NCI-H1436 treated with DMSO at 0.1 percent for 48 hours (cell line): ENCODE measurements at regions not wholly inside any gene's neighbourhood (a gene's known extent, or its start where the extent isn't known, plus 50 kb on each side); places are given as distances from the start of the nearest gene placed in this dataset.
"Not testable (repeated sequence)": the region's sequence is repeated elsewhere in the genome, so short reads cannot be mapped to it uniquely, and the experiment has no call there.

Source experiments
- DNase-seq: peaks from one replicate; lab custom pipeline; 2025; lab: John Stamatoyannopoulos, UW

DNA sequence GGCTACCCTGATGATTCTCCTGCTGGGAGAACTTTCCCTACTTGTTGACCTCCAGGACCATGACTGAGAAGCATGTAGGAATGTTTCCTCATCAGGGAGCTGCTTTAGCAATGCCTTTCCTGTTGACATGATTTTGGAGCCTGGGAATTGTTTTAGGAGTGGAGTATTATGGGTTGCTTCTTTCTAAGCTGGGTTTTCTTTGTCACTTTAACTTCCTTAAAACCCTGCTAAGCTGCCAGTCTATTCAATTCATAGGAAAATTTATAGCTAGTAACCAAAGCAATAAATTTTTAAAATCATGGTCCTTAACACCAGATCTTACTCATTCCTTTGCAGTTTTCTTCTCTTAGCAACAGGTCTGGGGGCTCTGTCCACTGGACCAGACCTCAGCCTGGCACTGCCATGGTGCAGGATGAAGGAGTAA is 125.6 kb upstream of the TACR1 start:
- no peak for DNase-seq

DNA sequence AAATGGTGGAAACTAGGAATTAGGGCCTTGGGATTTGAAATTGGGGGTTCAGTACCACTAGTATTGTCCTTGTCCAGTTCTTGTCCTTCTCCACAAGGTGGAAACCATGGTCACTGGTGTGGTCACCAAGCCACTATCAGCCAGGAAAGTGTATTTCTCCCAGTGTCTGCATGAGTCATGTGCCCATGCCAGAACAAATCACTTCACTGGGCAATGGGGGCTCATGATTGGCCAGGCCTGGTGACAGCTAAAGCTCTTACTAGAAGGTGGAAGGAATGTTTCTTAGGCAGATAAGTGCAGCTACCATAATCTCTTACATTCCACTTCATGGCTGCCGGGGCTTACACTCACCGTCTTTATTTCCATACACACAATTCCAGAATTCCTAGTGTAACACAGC is 124.8 kb upstream of the TACR1 start:
- DNase-seq, result no peak

DNA sequence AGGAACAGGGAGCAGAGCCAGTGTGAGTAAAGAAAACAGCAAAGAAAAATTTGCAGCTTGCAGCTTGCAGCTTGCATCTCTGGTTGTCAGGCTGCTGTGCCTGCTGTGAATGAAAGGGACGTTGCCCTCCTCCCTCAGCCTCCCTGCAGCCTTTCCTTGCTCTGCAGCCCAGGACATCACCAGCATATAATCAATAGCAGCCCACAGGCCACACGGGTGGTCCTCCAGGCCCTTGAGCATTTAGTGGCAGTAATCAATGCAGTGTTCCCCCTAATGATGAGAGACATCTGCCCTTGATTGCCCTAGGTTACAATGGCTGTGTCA is 122.2 kb upstream of the TACR1 start:
- DNase-seq, result no peak

DNA sequence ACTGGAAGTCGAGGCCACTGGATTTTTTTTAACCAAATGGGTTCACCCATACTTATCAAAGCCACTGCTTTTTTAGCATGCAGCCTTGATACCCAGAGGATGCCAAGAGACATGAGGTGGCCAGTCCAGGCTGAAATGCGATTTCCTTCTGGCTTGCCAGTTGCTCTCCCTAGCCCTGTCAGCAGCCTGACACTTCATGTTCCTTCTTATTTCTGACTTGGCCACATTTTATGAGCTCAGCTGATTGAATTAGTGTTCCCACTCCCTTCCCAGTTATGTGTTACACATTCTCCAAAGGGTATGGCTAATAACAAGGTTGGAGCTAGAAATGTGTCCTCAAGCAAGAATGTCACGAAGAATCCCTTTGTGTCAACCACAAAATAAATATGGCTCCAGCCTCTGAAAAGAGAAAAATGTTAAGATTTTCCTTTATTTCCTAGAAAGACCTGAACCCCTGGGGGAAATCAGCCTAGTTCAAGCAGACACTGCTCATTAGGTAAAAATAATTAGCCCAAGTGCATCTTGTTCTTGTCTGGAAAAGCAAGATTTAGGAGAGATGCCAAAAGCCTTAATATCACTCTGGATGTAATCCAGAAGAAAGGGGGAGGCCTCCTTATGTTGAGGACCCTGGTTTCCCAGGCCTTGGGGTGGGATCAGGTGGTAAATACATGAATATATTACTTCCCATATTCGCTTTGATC is 121.7 kb upstream of the TACR1 start:
- DNase-seq, result no peak

DNA sequence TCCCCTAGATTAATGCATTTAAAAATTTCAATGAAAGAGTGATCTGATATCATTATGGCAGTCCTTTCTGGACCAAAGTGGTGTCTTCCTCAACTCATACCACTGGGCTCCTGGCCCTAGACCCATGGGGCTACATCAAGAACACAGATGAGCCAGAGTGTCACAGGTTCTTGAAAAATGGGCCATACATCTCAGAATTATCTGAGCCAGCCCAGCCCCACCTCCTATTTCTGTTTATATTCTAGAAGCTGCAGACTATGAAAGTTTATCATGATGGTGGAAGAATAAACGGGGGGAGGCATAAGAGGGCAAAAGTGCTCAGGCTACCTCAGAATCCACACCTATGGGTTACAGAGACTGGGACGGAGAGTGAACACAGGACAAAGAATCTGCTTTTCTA is 120.6 kb upstream of the TACR1 start:
- DNase-seq, result no peak

DNA sequence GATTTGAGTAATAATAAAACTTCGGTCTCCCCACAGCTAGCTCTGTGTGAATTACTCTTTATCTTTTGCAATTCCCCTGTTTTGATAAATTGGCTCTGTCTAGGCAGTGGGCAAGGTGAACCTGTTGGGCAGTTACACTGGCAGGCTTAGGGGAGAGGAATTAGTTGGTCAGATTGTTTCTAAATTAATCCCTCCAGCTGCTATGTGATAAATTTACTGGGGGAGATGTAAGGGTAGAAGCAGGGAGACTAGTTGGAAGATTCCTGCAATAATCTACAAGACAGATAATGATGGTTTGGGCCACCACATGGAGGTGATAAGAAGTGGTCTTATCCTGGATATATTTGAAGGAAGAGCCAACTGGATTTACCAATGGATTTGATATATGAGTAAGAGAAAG is 118.5 kb upstream of the TACR1 start:
- no peak for DNase-seq

DNA sequence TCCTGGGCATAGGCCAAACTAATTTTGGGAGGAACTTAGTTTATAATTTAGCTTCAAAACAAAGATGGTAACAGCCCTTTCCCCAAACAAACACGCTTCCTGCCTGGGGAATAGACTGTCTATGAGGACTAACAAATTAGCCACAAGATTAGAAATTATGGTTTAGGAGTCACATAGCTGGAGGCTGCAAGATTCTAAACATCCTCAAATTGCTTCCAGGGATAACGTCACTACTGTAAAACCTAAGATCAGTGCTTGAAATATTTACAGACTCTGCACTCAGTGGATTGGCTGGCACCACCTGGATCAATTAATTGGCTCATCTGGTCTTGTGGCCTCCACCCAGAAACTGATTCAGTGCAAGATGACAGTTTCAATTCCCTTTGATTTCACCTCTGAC is 118.0 kb upstream of the TACR1 start:
- no peak for DNase-seq

DNA sequence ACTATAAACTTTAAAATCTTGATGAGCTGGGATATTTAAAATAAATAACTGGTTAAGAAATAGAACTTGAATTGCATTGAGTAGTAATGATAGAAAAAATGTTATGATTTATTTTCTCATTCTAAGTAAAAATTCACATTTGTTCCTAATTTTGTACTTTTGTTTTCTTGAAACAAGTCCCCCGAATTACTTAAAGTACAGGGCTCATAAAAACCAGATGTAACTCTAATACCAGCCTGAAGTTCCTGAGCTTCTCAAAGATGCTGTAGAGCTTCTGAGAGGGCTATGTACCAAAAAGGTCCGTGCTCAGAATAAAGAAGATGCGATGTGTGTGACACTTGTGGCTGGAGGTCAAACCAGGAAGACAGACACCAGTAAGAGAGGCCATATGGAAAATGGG is 116.1 kb upstream of the TACR1 start:
- DNase-seq, result no peak

DNA sequence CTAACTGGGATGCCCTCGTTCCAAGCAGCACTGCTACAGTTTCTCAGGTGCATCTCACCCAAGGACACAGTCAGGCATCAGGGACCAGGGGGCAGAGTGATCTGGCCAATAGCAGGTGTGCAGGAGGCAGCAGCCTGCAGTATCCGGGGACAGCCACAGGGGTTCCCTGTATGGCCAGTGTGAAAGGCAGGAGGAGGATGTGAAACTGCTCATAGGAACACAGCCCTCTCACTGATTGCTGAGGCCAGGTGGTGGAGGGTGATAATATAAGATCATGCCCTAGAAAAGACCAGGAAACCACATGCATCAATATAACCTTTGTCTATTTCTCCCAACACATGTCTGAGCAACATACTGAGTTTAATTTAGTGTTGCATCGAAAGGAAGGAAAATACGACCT is 112.7 kb upstream of the TACR1 start:
- no peak for DNase-seq

DNA sequence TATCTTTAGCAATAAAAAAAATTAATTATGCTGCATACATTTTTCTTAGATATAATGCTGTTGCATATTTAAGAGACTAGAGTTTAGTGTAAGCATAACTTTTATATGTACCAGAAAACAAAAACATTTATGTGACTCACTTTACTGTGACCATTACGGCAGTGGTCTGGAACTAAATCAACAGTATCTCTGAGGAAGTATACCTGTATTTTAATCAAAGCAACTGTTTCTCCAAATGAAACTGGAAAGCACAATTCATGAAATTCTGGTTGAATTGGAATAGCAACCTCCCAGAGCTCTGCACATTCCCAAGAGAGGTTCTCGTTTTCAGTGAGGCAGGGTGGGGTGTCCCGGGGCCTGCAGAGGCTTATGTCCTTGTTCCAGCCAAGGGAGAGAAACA is 112.2 kb upstream of the TACR1 start:
- no peak for DNase-seq

DNA sequence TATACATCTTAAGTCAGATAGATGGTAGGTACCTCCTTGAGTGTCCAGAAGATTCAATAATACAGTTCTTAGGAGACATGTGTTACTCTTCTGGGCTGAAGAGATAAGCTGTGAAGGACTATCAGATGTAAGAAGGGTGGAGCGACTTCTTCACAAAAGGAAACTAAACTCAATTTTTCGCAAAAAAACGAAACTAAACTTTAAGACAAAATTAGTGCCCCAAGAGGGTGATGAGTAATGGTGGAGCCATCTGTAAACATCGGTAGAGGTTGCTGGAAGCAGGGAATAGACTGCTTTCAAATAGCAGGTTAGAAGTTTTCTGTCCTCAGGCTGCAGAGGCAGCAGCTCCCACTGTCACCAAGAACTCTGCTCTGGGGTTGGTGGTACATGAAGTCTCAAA is 111.6 kb upstream of the TACR1 start:
- no peak for DNase-seq

DNA sequence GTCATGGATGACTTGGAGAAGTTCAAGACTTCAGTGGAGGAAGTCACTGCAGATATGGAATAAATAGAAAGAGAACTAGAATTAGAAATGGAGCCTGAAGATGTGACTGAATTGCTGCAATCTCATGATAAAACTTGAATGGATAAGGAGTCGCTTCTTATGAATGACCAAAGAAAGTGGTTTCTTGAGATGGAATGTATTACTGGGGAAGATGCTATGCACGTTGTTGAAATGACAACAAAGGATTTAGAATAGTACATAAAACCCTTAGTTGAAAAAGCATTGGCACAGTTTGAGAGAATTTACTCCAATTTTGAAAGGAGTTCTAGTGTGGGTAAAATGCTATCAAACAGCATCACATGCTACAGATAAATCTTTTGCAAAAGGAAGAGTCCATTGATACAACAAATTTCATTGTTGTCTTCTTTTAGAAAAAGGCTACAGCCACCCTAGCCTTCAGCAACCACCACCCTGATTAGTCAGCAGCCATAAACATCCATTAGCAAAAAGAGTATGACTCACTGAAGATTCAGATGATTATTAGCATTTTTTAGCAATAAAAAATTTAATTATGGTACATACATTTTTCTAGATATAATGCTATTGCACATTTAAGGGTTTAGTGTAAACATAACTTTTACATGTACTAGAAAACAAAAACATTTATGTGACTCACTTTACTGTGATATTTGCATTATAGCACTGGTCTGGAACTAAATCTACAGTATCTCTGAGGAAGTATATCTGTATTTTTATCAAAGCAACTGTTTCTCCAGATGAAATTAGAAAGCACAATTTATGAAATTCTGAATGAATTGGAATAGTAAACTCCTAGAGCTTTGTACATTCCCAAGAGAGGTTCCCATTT is 110.5 kb upstream of the TACR1 start:
- DNase-seq, result no peak

DNA sequence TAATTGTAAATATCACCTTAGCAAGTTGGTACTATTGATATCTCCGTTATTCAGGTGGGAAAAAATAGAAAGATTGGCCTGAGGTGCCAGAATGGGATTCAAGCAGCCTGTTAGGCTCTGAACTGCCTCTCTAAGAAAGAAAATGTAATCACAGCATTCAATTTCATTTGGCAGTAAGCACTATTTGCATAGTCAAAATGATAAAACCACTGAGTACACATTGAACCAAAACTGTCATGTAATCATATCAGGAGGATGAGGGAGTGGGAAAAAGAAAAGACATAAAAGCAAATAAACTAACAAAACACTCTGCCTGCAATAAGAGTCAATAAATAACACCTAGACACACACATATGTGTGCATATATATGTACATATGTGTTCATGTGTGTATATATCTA is 103.9 kb upstream of the TACR1 start:
- no peak for DNase-seq

DNA sequence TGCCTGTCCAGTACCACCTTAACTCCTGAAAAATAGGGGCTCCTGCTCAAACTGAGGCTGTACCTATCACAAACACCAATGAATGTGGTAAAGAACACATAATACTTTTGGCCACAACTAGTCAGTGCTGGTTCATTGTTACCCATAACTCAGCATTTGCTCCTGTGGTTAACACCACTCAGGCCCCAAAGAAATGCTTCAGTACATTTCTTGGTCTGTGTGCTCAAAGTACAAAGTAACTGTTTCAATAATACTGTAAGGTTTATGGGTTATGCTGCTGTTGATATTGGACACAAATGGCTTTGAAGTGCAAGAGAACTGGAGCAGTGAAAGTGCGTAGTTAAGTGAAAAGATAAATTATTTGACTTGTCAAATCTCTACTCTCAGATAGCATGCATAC is 95.0 kb upstream of the TACR1 start:
- DNase-seq, result no peak

DNA sequence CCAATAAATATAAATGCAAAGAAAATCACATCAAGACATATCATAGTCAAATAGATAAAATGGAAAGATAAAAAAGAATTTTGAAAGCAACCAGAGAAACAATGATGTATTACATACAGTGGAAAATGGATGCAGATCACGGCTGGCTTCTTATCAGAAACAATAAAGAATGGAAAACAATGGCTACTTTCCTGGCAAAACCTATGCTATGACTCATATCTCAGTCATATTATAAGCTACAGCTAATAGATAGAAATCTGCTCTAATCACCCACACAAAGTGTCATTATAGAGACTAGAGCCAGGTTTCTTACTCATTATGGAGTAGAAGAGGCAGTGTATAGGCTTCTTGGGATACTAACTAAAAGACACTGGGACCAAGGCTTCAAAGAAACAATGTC is 93.5 kb upstream of the TACR1 start:
- DNase-seq, result no peak

DNA sequence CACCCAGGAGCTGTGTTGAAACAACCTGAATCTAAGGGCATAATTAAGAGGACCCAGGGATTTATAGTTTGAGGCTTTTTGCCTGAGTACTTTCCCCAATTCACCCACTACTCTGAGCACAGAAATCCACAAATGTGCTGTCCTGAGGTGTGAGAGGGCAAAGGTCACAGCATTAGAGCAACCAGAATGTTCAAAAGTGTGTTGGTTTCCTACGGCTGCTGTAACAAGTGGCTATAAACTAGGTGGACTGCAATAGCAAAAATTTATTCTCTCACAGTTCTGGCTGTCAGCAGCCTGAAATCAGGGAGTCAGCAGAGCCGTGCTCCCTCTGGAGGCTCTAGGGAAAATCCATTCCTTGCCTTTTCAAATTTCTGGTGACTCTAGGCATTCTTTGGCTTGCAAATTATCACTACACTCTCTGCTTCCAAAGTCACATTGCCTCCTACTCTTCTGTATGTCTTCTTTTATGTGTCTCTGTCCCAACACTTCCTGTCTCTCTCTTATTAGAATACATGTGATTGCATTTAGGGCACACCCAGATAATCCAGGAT is 91.4 kb upstream of the TACR1 start:
- DNase-seq, result no peak

DNA sequence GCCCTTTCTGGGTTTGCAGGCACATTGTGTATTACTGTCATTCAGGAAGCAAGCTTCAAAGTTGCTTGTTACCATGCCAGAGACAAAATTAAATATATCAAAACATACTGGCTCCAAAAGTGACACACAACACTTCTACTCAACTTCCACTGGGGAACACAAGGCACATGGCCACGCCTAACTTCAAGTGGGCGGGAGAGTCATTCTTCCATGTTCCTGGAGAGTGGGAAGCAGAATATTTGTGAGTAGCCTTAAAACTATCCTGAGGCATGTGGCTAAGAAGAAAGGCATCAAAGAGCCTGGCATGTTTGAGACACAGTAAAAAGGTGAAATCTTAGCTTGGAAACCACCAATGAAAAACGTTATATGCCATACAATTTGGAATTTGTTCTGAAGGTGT is 90.5 kb upstream of the TACR1 start:
- DNase-seq, result no peak

DNA sequence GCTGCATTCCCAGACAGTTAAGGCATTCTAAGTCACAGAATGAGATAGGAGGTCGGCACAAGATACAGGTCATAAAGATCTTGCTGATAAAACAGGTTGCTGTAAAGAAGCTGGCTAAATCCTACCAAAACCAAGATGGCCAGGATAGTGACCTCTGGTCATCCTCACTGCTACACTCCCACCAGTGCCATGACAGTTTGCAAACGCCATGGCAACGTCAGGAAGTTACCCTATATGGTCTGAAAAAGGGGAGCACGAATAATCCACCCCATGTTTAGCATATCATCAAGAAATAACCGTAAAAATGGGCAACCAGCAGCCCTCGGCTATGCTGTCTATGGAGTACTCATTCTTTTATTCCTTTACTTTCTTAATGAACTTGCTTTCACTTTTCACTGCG is 89.9 kb upstream of the TACR1 start:
- not testable (repeated sequence) for DNase-seq

DNA sequence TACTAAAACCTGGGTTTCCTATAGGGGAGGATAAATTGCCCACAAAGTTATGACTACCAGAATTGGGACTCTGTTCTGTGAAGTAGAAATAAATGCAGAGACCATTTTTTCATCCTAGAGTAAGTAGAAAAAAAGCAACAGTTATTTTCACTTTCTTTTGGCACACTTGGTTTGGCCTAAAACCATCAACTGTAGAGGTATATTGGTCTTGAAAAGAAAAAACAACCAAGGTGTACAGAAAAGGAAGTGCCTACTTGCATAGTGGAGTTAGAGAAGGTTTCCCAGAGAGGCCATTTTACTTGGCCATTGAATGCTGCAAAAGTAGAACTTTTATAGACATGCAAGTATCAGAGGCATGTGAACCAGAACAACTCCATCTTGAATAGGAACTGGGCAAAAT is 89.4 kb upstream of the TACR1 start:
- DNase-seq, result no peak

DNA sequence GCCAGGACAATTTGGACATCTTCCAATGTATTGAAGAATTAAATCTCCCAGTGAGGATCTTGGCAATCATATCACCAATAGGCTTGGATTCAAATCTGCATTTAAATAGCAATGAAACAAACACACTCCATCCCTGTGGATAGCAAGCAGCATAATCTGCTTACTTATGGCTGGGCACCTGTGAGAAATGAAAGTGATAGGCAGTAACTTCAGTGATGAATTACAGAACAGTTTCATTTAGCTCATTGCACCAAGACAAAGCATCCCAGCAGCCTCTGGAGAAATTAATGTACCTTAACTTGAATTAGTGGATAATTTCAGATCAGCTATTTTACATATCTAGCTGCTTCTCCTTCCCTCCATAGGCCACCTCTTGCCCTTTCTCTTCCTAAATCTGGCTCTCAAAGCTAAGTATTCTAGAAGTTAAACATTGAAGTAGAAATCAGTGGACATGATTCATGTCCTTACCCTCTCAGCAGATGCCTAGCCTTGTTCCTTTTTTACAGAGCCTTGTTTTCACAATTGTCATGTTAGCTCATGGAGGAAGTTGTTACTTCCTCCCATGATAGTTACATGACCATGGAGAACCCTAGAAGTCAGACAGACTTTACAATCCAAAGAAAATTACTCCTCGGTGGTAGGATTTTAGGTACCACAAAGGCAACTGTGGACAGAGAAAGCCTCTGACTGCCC is 88.5 kb upstream of the TACR1 start:
- DNase-seq, result no peak

DNA sequence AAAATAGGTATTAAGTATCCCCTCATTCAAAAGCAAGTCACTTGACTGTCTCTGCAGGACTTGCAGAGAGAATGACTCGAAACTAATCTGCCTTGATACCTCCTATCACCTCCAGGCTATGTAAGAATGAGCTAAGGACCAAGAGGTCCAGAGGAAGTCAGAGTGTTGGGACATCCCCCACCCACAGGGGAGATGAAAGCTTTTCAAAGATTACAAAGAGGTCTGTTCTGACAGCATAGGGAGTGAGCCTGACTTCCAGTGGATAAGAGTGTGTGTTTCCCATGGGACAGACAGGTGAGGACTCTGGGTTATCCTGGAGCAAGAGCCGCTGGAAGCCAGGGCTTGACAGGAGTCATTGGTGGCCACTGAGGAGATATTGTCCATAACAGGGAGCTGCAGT is 85.0 kb upstream of the TACR1 start:
- no peak for DNase-seq

DNA sequence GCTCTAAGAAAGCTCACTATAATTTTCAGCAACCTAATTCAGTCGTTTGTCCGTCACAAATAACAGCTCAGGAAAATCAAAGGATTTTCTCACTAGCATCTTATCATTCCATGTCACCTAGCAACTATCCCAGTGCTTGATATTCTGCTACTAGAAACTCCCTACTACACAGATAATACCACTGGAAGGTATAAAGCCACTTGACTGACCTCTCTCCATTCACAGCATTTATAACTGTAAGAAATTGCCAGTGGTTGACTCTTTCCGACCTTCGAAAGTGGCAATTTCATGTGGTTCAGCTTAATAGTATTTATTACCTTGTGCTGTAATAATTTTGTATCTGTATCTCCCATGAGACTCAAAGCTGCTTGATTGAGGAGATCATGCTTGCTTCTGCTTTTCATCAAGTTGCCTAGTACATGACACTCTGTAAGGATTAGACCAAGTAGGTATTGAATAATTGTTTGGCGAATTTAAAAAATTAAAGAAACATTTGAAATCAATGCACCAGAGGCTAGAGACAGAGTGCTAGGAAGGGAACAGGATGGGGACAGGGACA is 79.6 kb upstream of the TACR1 start:
- DNase-seq, result no peak

DNA sequence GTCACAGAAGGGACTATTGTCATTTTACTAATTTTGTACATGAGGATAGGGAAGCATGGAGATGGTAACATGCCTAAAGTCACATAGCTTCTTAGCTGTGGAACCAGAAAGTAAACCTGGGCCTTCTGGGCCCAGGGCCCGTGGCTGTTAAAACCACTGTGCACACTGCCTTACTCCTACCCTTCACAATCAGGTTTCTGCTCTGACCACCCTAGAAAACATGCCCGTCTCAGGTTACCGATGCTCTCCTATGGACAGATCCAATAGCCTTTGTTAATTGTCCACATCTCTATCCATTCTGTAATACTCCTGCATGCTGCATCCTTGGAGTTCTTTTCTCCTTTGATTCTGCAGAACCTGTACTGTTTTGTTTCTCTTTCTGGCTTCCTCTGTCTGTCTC is 79.0 kb upstream of the TACR1 start:
- DNase-seq, result no peak
